22Rv1 (cell line): ENCODE measurements at regions not wholly inside any gene's neighbourhood (a gene's known extent, or its start where the extent isn't known, plus 50 kb on each side); places are given as distances from the start of the nearest gene placed in this dataset.

Experiments used
- CTCF ChIP-seq: fragments of 450-650 bp; IDR thresholded peaks from 2 replicates; pipeline ENCODE4 v1.5.1; 2017; ENCODE audit warnings: mild to moderate bottlenecking
- ZFX ChIP-seq: fragments of 450-650 bp; IDR thresholded peaks from 2 replicates; pipeline ENCODE4 v1.6.1; 2017; ENCODE audit warnings: antibody characterized with exemption, borderline replicate concordance

DNA sequence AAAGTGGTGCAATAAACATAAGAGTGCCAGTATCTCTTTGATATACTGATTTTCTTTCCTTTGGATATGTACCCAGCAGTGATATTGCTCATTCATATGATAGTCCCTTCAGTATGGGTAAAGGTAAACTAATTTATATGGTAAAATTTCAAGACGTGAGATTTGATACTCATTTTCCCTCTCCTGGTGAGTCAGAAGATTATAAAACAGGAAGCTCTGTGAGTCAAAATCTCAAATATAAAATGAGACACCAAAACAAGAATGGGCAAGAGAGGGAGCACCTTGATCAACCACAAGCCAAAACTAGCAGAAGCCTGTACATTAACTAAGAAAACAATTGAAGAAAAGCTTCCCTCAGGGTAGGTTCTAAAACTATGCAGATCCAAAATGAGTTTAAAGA lies 216.3 kb downstream of the SLITRK6 start:
- no peak for TF ChIP-seq CTCF
- TF ChIP-seq ZFX, result no peak
